ENCODE measurements at regions not wholly inside any gene's neighbourhood (a gene's known extent, or its start where the extent isn't known, plus 50 kb on each side); places are given as distances from the start of the nearest gene placed in this dataset.

- DNase-seq: no peak
Measured at GRCh38 chr11:134757633-134758032, 345.6 kb upstream of the B3GAT1 start.

GRCh38 chr11:134756811-134757540, 344.9 kb upstream of the B3GAT1 start:
- no peak for DNase-seq

- DNase-seq: no peak
Measured at GRCh38 chr11:134755535-134755934, 343.5 kb upstream of the B3GAT1 start.

GRCh38 chr11:134754521-134755198, 342.6 kb upstream of the B3GAT1 start:
- DNase-seq: no peak

GRCh38 chr11:134753771-134754520, 341.9 kb upstream of the B3GAT1 start:
- DNase-seq: no peak

GRCh38 chr11:134752964-134753770, 341.1 kb upstream of the B3GAT1 start:
- no peak for DNase-seq

GRCh38 chr11:134752526-134752925, 340.5 kb upstream of the B3GAT1 start:
- DNase-seq: no peak

- DNase-seq: no peak
Measured at GRCh38 chr11:134751766-134752165, 339.7 kb upstream of the B3GAT1 start.

- no peak for DNase-seq
Measured at GRCh38 chr11:134751031-134751585, 339.1 kb upstream of the B3GAT1 start.

- DNase-seq: no peak
Measured at GRCh38 chr11:134750619-134751018, 338.6 kb upstream of the B3GAT1 start.

GRCh38 chr11:134749040-134749839, 337.2 kb upstream of the B3GAT1 start:
- no peak for DNase-seq

GRCh38 chr11:134746609-134747008, 334.6 kb upstream of the B3GAT1 start:
- no peak for DNase-seq

- DNase-seq: no peak
Measured at GRCh38 chr11:134745456-134745855, 333.4 kb upstream of the B3GAT1 start.

GRCh38 chr11:134743820-134744195, 331.8 kb upstream of the B3GAT1 start:
- DNase-seq: no peak

- DNase-seq: no peak
Measured at GRCh38 chr11:134742956-134743819, 331.1 kb upstream of the B3GAT1 start.

- DNase-seq: no peak
Measured at GRCh38 chr11:134742224-134742612, 330.2 kb upstream of the B3GAT1 start.

GRCh38 chr11:134741453-134742223, 329.6 kb upstream of the B3GAT1 start:
- DNase-seq: no peak

GRCh38 chr11:134740590-134741261, 328.7 kb upstream of the B3GAT1 start:
- no peak for DNase-seq

GRCh38 chr11:134739136-134739535, 327.1 kb upstream of the B3GAT1 start:
- no peak for DNase-seq
